ENCODE measurements at regions not wholly inside any gene's neighbourhood (a gene's known extent, or its start where the extent isn't known, plus 50 kb on each side); places are given as distances from the start of the nearest gene placed in this dataset.

- DNase-seq (ENCODE audit: low spot score) (no peak), ATAC-seq (no peak)
Observed at GRCh38 chr4:168028970-168029597, 63.3 kb upstream of the ANXA10 start.

GRCh38 chr4:168037676-168038075 lies 54.7 kb upstream of the ANXA10 start:
- ATAC-seq = no peak
- DNase-seq (ENCODE audit: low spot score) = no peak

GRCh38 chr4:168039593-168039992 lies 52.7 kb upstream of the ANXA10 start:
- no peak for ATAC-seq

More at GRCh38 chr4:168039593-168039992, 52.7 kb upstream of the ANXA10 start:
- DNase-seq (ENCODE audit: low spot score) = no peak

Data from left lobe of liver (tissue), 2 donors.